Choroid plexus epithelial cell (primary cell): ENCODE measurements at regions not wholly inside any gene's neighbourhood (a gene's known extent, or its start where the extent isn't known, plus 50 kb on each side); places are given as distances from the start of the nearest gene placed in this dataset.
"Not testable (repeated sequence)": the region's sequence is repeated elsewhere in the genome, so short reads cannot be mapped to it uniquely, and the experiment has no call there.

Experiments used
- DNase-seq: peaks from one replicate; pipeline ENCODE4 v3.0.0-alpha.2; 2010; ENCODE audit warnings: low read depth
- H3K4me3 ChIP-seq: 2 replicates; pipeline ENCODE4 v1.5.1; 2011; ENCODE audit warnings: low read depth, mild to moderate bottlenecking, control low read depth, low read length, moderate library complexity
- CTCF ChIP-seq: conservative IDR thresholded peaks from 2 replicates; pipeline ENCODE4 v1.5.1; 2011; ENCODE audit warnings: low read depth, mild to moderate bottlenecking, control low read depth, inconsistent platforms, low read length, moderate library complexity

GRCh38 chr7:57740126-57740525 is 290.1 kb downstream of the ZNF716 start:
- H3K4me3 ChIP-seq, DNase-seq: not testable (repeated sequence)

DNA sequence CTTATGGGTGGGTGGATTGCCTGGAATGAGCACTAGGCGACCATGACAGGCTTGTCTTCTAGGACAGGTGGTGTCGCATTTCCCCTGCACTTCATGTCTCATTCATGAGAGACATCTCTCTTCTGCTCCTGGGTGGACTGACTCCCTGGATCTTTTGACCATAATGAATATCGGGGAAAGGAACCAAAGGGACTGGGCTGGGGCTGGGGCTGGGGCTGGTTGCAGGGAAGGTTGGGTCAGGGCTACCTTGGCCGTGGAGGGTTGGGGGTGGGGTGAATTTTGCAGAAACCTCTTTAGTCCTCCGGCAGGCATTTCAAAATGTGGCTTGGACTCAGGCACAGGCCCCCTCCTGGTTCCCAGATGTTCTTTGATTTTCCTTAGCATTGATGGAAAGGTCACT is 319.2 kb downstream of the ZNF716 start:
- no peak for DNase-seq
- H3K4me3 ChIP-seq = no peak overlapping the region
- no peak for TF ChIP-seq CTCF

GRCh38 chr7:57769958-57770357 is 320.0 kb downstream of the ZNF716 start:
- no peak overlapping the region for H3K4me3 ChIP-seq
- DNase-seq = no peak
- TF ChIP-seq CTCF = no peak

DNA sequence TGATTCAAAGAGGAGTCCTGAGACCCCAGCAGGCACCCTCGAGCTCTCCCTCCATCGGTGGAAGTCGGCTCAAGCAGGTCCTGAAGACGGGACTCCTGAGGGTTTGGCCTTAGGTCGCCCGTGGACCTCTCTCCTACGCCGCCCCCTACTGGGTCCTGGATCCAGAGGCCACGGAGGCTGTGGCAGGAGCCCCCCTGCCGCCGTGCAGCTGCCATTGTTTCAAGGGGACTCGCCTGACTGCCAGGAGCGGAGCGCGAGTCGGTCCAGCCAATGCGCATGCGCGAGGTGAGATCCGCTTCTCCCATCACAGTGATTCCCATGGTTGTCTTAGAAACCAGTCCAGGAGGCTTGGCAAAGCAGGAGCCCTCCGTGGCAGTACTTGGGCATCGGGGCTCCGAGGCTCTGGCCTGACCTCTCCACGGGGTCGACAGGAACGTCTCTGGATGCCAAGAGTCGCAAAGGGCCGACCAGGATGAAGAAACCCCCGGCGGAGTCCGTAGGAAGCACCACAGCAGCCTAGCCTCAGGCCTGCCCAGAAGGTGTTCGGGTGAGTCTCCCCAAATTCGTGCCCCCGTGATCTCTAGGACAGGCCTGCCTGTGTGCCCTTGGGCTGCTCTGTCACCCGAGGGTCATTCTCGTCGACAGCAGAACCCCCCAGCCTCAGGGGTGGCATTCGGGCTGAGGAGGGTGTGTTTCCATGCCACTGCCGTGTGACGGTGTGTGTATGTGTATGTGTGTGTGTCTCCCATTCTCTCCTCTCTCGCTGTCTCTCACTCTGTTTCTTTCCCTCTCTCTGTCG is 322.3 kb downstream of the ZNF716 start:
- DNase-seq = no peak
- H3K4me3 ChIP-seq = no peak overlapping the region
- TF ChIP-seq CTCF = no peak

- H3K4me3 ChIP-seq = no peak overlapping the region
- TF ChIP-seq CTCF = no peak
- no peak for DNase-seq
Observed at GRCh38 chr7:57774300-57774699, 324.3 kb downstream of the ZNF716 start.

- TF ChIP-seq CTCF = no peak
- DNase-seq = no peak
- H3K4me3 ChIP-seq = no peak overlapping the region
Observed at GRCh38 chr7:57775396-57776088, 325.6 kb downstream of the ZNF716 start.

DNA sequence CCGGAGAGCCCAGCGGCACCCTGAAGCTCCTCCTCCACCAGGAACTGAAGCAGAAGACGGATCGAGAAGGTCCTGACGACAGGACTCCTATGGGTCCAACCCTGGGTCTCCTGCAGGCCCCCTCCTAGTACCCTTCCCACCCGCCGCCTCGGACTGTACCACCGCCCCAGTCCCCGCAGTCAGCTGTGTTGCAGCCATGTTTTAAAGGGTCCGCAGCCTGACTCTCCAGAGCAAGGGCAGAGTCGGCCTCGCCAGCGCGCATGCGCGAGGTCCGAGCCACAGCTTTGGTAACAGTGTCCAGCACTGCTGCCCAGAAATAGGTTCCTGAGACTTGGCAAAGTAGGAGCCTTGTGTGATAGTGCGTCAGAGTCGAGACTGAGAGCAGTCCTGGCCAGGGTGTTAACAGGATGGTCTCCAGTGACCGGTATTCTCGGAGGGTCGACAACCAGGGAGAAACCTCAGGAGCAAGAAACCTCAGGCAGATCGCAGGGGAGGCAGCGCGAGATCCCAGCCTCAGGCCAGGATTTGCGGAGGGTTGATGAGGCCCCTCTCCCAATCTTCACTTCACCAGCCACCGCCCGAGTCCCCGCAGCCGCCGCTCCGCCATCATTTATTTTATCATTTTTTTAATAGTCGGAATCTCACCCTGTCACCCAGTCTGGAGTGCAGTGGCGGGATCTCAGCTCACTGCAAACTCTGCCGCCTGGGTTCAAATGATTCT is 326.3 kb downstream of the ZNF716 start:
- H3K4me3 ChIP-seq, DNase-seq: not testable (repeated sequence)
